Trophoblast cell (in vitro differentiated cells and primary cell): ENCODE measurements at regions not wholly inside any gene's neighbourhood (a gene's known extent, or its start where the extent isn't known, plus 50 kb on each side); places are given as distances from the start of the nearest gene placed in this dataset.
A peak's percentile ranks its signal among the peaks of the same experiment; 100 is the strongest.

Experiments
- DNase-seq, 2 donors: peaks; one replicate each; pipeline ENCODE4 v3.0.0-alpha.2; 2016
- H2AFZ ChIP-seq: 2 replicates; pipeline ENCODE4 v1.6.1; 2013; ENCODE audit warnings: low read length, moderate library complexity, mild to moderate bottlenecking; ENCODE audit not compliant: insufficient read depth, poor library complexity
- H2AK5ac ChIP-seq: 2 replicates; pipeline ENCODE4 v1.6.1; 2013; ENCODE audit warnings: mild to moderate bottlenecking, low read length
- H2BK120ac ChIP-seq: 2 replicates; pipeline ENCODE4 v1.6.1; 2013; ENCODE audit warnings: low read length, mild to moderate bottlenecking, moderate library complexity; ENCODE audit not compliant: insufficient read depth, poor library complexity
- H2BK12ac ChIP-seq: 2 replicates; pipeline ENCODE4 v1.6.1; 2013; ENCODE audit warnings: mild to moderate bottlenecking, low read length, moderate library complexity
- H2BK5ac ChIP-seq: 2 replicates; pipeline ENCODE4 v1.6.1; 2013; ENCODE audit warnings: low read length, low read depth, moderate library complexity, mild to moderate bottlenecking; ENCODE audit not compliant: poor library complexity
- H3K14ac ChIP-seq: 2 replicates; pipeline ENCODE4 v1.6.1; 2013; ENCODE audit warnings: mild to moderate bottlenecking, low read length
- H3K18ac ChIP-seq: 2 replicates; pipeline ENCODE4 v1.6.1; 2013; ENCODE audit warnings: mild to moderate bottlenecking, low read length
- H3K23ac ChIP-seq: 2 replicates; pipeline ENCODE4 v1.6.1; 2013; ENCODE audit warnings: low read length
- H3K27ac ChIP-seq: 2 replicates; pipeline ENCODE4 v1.5.1; 2013; ENCODE audit warnings: low read depth, mild to moderate bottlenecking, inconsistent platforms, low read length, moderate library complexity
- H3K27me3 ChIP-seq: 2 replicates; pipeline ENCODE4 v1.6.1; 2013; ENCODE audit warnings: inconsistent platforms, mild to moderate bottlenecking, low read length, moderate library complexity; ENCODE audit not compliant: insufficient read depth
- H3K36me3 ChIP-seq, 2 experiments: 1 replicate in 1 of 2; 2 replicates in 1 of 2; pipeline ENCODE4 v1.6.1; 2013; ENCODE audit warnings: low read length in 2 of 2, mild to moderate bottlenecking in 2 of 2, moderate library complexity in 1 of 2; ENCODE audit not compliant: insufficient read depth in 2 of 2, control insufficient read depth in 1 of 2
- H3K4ac ChIP-seq: 2 replicates; pipeline ENCODE4 v1.6.1; 2013; ENCODE audit warnings: low read depth, mild to moderate bottlenecking, low read length, moderate library complexity
- H3K4me1 ChIP-seq, 2 experiments: 1 replicate in 1 of 2; 2 replicates in 1 of 2; pipeline ENCODE4 v1.6.1; 2013; ENCODE audit warnings: low read length in 2 of 2, mild to moderate bottlenecking in 2 of 2, moderate library complexity in 1 of 2; ENCODE audit not compliant: insufficient read depth in 2 of 2, control insufficient read depth in 1 of 2
- H3K4me2 ChIP-seq: 2 replicates; pipeline ENCODE4 v1.6.1; 2013; ENCODE audit warnings: inconsistent platforms, mild to moderate bottlenecking, low read length, moderate library complexity
- H3K4me3 ChIP-seq: 2 replicates; pipeline ENCODE4 v1.5.1; 2013; ENCODE audit warnings: mild to moderate bottlenecking, low read depth, low read length, inconsistent platforms
- H3K79me1 ChIP-seq: one replicate; pipeline ENCODE4 v1.6.1; 2013; ENCODE audit warnings: low read length
- H3K79me2 ChIP-seq: 2 replicates; pipeline ENCODE4 v1.6.1; 2013; ENCODE audit warnings: low read length, mild to moderate bottlenecking; ENCODE audit not compliant: control insufficient read depth, insufficient read depth, poor library complexity
- H3K9ac ChIP-seq: 2 replicates; pipeline ENCODE4 v1.6.1; 2013; ENCODE audit warnings: mild to moderate bottlenecking, low read length
- H3K9me3 ChIP-seq: 2 replicates; pipeline ENCODE4 v1.6.1; 2013; ENCODE audit warnings: low read depth, mild to moderate bottlenecking, control low read depth, inconsistent platforms, low read length; ENCODE audit not compliant: insufficient read depth
- H4K12ac ChIP-seq: 2 replicates; pipeline ENCODE4 v1.6.1; 2013; ENCODE audit warnings: low read depth, mild to moderate bottlenecking, low read length, moderate library complexity
- H4K8ac ChIP-seq: 2 replicates; pipeline ENCODE4 v1.6.1; 2013; ENCODE audit warnings: low read depth, mild to moderate bottlenecking, low read length, moderate library complexity
- H4K91ac ChIP-seq: one replicate; pipeline ENCODE4 v1.6.1; 2013; ENCODE audit warnings: low read depth, mild to moderate bottlenecking, low read length, moderate library complexity
- WGBS: extraction: QIAGEN DNeasy Blood & Tissue Kit; methylation state at CpG from one replicate; pipeline ENCODE4 v1.1.7; 2013; ENCODE audit warnings: missing lambda C conversion rate; ENCODE audit not compliant: insufficient read length, insufficient coverage; ENCODE audit errors: extremely low coverage; 5-methylcytosine and 5-hydroxymethylcytosine counted together

- Histone ChIP-seq H3K27ac (peak overlapping the region; percentile 29), H2AFZ (no peak overlapping the region), H2BK12ac (no peak overlapping the region), H3K9ac (no peak overlapping the region), H2BK5ac (no peak overlapping the region), H4K8ac (no peak overlapping the region), H3K79me1 (no peaks in the 10 kb centered on the region), H3K23ac (no peak overlapping the region), H3K36me3 (no peaks in the 10 kb centered on the region), H4K12ac (no peak overlapping the region), H3K4me2 (no peak overlapping the region), H3K27me3 (no peaks in the 10 kb centered on the region), H4K91ac (no peak overlapping the region), H3K79me2 (no peaks in the 10 kb centered on the region), H3K18ac (no peak overlapping the region), H2AK5ac (no peak overlapping the region), H3K9me3 (no peaks in the 10 kb centered on the region), H3K4ac (no peak overlapping the region), H3K4me3 (no peak overlapping the region), H3K4me1 (peaks cover 0 to 4% of the 10 kb centered on the region in 2 experiments), H3K14ac (no peak overlapping the region), H2BK120ac (no peak overlapping the region)
- no peak for DNase-seq
- WGBS, result no CpG with 5 or more reads among the region's 14 CpGs
These were observed 175.5 kb upstream of the MVB12B start for GRCh38 chr9:126151031-126151685.

GRCh38 chr9:126151686-126152134, 174.9 kb upstream of the MVB12B start:
- Histone ChIP-seq H3K9me3 (peaks cover 2% of the 10 kb centered on the region), H4K8ac (no peak overlapping the region), H2BK120ac (no peak overlapping the region), H3K4ac (no peak overlapping the region), H3K27ac (peak overlapping the region; percentile 29), H3K23ac (no peak overlapping the region), H3K4me2 (no peak overlapping the region), H2BK12ac (no peak overlapping the region), H3K9ac (no peak overlapping the region), H3K4me1 (peaks cover 0 to 4% of the 10 kb centered on the region in 2 experiments), H3K18ac (no peak overlapping the region), H3K27me3 (no peaks in the 10 kb centered on the region), H3K14ac (no peak overlapping the region), H3K79me2 (no peaks in the 10 kb centered on the region), H4K91ac (no peak overlapping the region), H2AFZ (no peak overlapping the region), H3K4me3 (no peak overlapping the region), H3K79me1 (no peaks in the 10 kb centered on the region), H2AK5ac (no peak overlapping the region), H3K36me3 (no peaks in the 10 kb centered on the region), H4K12ac (no peak overlapping the region), H2BK5ac (no peak overlapping the region)
- no CpG with 5 or more reads among the region's 5 CpGs for WGBS
- DNase-seq, result no peak

GRCh38 chr9:126152622-126153362, 173.8 kb upstream of the MVB12B start:
- no peak overlapping the region for H4K12ac ChIP-seq
- H2AK5ac ChIP-seq, result no peak overlapping the region
- no peaks in the 10 kb centered on the region for H3K36me3 ChIP-seq
- no peak overlapping the region for H3K4me3 ChIP-seq
- H3K9me3 ChIP-seq, result peaks cover 2% of the 10 kb centered on the region
- no peaks in the 10 kb centered on the region for H3K79me2 ChIP-seq
- no peak overlapping the region for H3K4me2 ChIP-seq
- no peak overlapping the region for H3K4ac ChIP-seq
- H2BK5ac ChIP-seq, result no peak overlapping the region
- H3K18ac ChIP-seq, result no peak overlapping the region
- H3K4me1 ChIP-seq, result peaks cover 0 to 4% of the 10 kb centered on the region in 2 experiments
- no peak for DNase-seq
- no peaks in the 10 kb centered on the region for H3K27me3 ChIP-seq
- H3K79me1 ChIP-seq, result no peaks in the 10 kb centered on the region
- no peak overlapping the region for H2BK120ac ChIP-seq
- no peak overlapping the region for H3K23ac ChIP-seq
- no peak overlapping the region for H4K8ac ChIP-seq
- H2AFZ ChIP-seq, result no peak overlapping the region
- H3K27ac ChIP-seq, result no peak overlapping the region
- no CpG with 5 or more reads among the region's 3 CpGs for WGBS
- H3K14ac ChIP-seq, result no peak overlapping the region
- H3K9ac ChIP-seq, result no peak overlapping the region
- H4K91ac ChIP-seq, result no peak overlapping the region
- no peak overlapping the region for H2BK12ac ChIP-seq

- Histone ChIP-seq H4K12ac (no peak overlapping the region), H3K14ac (no peak overlapping the region), H2BK12ac (no peak overlapping the region), H3K4me2 (no peak overlapping the region), H2AK5ac (no peak overlapping the region), H3K9me3 (peaks cover 2% of the 10 kb centered on the region), H3K36me3 (no peaks in the 10 kb centered on the region), H3K27ac (no peak overlapping the region), H3K9ac (no peak overlapping the region), H3K4me3 (no peak overlapping the region), H3K79me2 (no peaks in the 10 kb centered on the region), H2BK5ac (no peak overlapping the region), H3K18ac (no peak overlapping the region), H3K23ac (no peak overlapping the region), H2AFZ (no peak overlapping the region), H2BK120ac (no peak overlapping the region), H3K4me1 (peaks cover 0 to 4% of the 10 kb centered on the region in 2 experiments), H3K27me3 (no peaks in the 10 kb centered on the region), H3K79me1 (no peaks in the 10 kb centered on the region), H4K91ac (no peak overlapping the region), H3K4ac (no peak overlapping the region), H4K8ac (no peak overlapping the region)
- no peak for DNase-seq
- WGBS, result 100% methylated on average over 3 of the region's 6 CpGs
These were observed 173.2 kb upstream of the MVB12B start for GRCh38 chr9:126153382-126153781.
